ENCODE measurements at regions not wholly inside any gene's neighbourhood (a gene's known extent, or its start where the extent isn't known, plus 50 kb on each side); places are given as distances from the start of the nearest gene placed in this dataset.

DNA sequence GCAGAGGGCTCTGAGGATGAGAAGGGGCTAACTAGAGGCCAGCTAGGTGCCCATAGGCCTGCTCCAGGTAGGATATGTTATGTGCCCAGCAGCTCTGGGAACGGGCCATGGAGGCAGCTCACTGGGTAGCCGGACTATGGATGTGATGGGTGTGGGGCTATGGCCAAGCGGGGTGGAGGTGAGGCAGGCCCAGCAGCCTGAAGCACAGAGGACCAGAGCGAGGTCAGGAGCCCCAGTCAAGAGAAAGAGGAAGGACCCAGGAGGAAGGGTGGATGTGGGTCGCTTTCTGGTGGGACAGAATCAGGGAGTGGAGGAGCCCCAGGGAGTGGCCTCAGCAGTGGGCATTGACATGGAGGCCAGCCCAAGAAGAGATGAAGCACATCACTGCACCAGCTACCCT is 117.9 kb upstream of the MLN start:
- DNase-seq (ENCODE audit: low read depth): no peak

- DNase-seq (ENCODE audit: low read depth): no peak
Measured at GRCh38 chr6:33918175-33918695, 114.4 kb upstream of the MLN start.

DNA sequence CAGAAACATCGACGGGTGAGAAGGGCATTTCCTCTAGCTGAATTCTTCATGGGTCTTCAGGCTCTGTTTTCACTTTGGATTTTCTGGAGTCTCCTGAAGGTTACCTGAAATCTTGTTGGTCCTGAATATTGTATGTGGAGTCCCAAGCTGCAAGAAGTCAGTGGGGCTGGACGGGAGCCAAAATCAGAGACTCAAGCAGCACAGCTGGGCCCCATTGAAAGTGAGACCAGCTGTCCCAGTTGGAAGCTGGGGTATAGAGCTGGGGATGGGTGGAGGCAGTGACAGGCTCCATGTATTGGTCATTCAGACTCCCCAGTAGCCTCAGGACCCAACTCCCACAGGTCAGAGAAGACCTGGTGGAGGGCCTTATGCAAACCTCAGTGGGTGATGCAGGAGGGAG is 111.3 kb upstream of the MLN start:
- DNase-seq (ENCODE audit: low read depth): no peak

GRCh38 chr6:33914645-33915044 is 110.8 kb upstream of the MLN start:
- DNase-seq (ENCODE audit: low read depth): peak; percentile 22

DNA sequence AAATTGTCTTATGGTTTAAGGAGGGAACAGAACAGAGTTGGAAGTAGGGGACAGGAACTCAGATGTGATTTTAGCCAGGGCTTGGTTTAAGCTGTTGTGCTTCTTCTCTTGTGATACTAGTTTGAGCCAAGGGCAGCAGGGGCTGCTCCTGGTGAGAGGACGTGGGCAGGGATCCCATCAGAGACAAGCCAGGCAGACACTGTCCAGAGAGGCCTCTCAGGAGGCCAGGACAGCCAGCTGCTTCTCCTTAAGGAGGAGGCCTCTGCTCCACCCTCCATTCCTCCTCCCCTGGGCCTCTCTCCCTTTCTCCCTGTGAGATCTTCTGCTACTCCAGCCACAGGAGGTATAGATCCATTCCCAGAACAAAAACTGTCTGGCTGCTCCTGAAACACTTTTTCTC is 108.4 kb upstream of the MLN start:
- no peak for DNase-seq (ENCODE audit: low read depth)

GRCh38 chr6:33911488-33911887 is 107.7 kb upstream of the MLN start:
- no peak for DNase-seq (ENCODE audit: low read depth)

GRCh38 chr6:33910594-33910993 is 106.8 kb upstream of the MLN start:
- DNase-seq (ENCODE audit: low read depth): no peak

DNA sequence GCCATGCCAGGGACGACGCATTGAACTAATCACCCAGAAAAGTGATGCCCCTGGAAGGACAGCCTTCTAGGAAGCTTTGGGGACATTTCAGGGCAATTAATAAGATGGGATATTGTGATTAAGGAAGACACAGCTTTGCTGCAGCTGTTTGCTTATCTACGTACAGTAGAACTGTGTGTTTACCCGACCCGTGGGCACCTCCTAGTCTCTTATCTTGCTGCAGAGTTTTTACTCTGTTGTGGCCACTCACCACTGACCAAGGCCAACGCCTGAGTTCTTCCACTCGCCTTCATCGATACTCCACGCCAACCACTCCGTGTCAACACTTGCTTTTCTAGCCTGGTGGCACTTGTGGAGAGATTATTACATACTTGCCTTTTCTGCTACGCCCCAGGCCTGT is 105.9 kb upstream of the MLN start:
- no peak for DNase-seq (ENCODE audit: low read depth)

DNA sequence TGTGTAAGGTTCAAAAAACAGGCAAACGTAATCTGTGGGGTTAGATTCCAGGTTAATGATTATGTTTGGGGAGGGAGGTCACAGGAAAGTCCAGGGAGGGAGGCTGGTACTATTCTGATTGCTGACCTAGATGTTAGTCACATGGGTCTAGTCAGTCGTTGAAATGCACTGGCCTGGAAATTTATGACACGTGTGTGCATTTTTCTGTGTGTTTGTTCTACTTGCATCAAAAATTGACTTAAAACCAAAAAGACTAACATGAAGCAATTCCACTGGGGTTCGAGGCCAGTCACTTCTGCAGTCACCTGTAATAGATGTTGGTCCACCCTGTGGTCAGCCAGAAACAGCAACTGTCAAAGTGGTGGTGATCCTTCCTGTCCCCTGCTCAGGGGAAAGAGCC is 104.2 kb upstream of the MLN start:
- no peak for DNase-seq (ENCODE audit: low read depth)

DNA sequence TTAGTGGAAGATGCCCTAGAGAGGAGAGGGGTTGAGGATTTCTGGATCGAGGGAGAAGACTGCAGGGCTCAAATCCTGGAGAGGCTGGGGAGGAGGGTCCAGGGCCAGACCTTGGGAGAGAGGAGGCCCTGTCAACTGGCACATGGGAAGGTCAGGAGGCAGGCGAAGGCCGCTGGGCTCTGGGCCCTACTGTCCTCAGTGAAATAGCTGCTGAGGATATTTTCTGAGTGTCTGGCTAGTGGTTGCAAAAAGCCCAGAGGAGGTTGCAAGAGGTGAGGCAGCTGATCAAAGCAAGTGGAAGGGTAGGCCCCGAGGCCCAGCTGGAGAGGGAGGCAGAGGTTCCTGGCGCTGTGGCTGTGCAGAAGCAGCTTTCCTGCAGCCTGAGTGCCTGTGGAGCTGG is 103.4 kb upstream of the MLN start:
- no peak for DNase-seq (ENCODE audit: low read depth)

- DNase-seq (ENCODE audit: low read depth): no peak
Measured at GRCh38 chr6:33906439-33906838, 102.6 kb upstream of the MLN start.

GRCh38 chr6:33905071-33905609 is 101.3 kb upstream of the MLN start:
- DNase-seq (ENCODE audit: low read depth): no peak

GRCh38 chr6:33904747-33905065 is 100.9 kb upstream of the MLN start:
- no peak for DNase-seq (ENCODE audit: low read depth)

- DNase-seq (ENCODE audit: low read depth): peak; percentile 44
Measured at GRCh38 chr6:33904050-33904746, 100.4 kb upstream of the MLN start.

DNA sequence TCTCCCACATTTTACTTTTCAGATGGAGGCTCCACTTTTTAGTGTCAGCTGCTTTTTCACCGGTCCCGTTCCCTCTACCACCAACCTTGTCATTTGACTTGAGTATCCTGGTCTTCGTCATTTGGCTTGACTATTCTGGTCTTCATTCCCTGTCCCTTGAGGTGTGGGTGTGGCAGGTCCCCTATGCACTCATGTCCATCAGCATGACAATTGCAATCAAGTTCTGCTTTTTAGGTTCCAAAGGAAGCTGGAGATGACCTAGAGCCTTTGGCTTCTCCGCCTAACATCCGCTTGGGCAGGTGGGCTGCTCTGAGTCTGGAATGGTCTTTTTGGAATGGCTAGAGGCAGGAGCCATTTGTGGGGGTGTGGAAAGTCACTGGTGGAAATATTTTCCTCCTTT is 99.8 kb upstream of the MLN start:
- no peak for DNase-seq (ENCODE audit: low read depth)

- DNase-seq (ENCODE audit: low read depth): no peak
Measured at GRCh38 chr6:33902457-33902853, 98.7 kb upstream of the MLN start.

- DNase-seq (ENCODE audit: low read depth): no peak
Measured at GRCh38 chr6:33901822-33902456, 98.1 kb upstream of the MLN start.

GRCh38 chr6:33898771-33899170 is 95.0 kb upstream of the MLN start:
- no peak for DNase-seq (ENCODE audit: low read depth)

DNA sequence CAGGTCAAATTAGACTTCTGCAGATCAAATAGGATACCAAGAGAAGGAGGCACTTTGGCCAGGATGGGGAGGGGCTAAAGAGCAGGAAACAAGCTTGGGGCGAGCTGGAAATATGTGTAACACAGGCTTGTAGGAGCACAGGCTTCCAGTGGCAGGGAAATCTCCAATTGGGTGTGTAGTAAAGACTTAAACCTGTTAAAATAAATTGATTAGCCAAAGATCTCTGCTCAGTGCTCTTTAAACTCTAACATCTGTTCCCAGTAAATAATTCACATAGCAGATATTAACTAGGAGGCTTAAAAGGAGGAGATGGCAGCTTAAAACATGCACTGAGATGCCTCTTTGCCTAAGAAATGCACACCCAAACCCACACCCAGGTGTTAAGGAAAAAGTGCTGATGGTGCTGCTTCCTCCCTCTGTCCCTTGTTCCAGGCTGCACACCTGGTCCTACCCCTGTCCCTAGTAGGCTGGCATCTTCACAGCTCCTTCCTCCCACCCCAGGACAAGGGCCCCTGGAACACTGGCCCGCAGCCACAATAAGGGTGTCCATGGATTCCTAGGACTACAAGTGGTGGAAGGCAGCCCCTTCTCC is 93.5 kb upstream of the MLN start:
- no peak for DNase-seq (ENCODE audit: low read depth)

DNA sequence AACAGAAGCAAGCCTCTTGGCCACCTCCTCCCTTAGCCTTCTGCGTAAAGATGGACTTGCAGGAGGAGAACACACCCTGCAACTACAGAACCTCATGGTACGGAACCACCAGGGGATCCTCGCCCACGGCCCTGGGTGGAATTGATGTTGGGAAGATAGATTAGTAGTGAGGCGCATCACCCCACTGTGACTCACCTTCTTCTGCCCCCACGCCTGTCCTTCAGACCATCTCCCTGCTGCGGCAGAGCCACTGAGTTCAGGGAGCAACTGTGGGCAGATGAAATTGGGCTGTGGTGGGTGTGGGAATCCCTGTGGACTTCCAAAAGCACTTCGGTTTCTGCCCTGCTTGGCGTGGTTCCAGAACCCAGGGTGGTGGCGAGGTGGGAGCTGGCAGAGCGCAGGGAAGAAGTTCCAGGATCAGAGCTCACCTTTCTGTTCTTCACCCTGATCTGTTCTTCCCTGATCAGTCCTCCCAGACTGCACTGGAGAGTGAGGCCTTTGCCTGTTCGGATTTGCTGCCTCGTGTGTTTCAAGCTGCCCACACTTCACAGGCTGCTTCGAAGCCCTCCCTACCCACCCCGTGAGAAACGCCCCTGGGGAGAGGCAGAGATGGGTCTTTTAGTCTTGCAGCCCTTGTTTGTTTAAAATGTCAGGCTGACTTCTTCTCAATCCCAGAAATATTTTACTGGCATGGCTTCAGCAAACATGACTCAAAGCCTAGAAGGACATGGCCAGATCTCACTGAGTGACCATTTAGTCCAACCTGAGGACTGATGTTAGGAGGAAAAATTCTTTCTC is 92.8 kb upstream of the MLN start:
- no peak for DNase-seq (ENCODE audit: low read depth)

GRCh38 chr6:33895988-33896387 is 92.2 kb upstream of the MLN start:
- DNase-seq (ENCODE audit: low read depth): no peak

- no peak for DNase-seq (ENCODE audit: low read depth)
Measured at GRCh38 chr6:33895296-33895695, 91.5 kb upstream of the MLN start.

- no peak for DNase-seq (ENCODE audit: low read depth)
Measured at GRCh38 chr6:33894438-33894837, 90.6 kb upstream of the MLN start.
